ENCODE measurements at regions not wholly inside any gene's neighbourhood (a gene's known extent, or its start where the extent isn't known, plus 50 kb on each side); places are given as distances from the start of the nearest gene placed in this dataset.

- no peak overlapping the region for H3K4me3 Mint-ChIP-seq (ENCODE audit: unreplicated experiment)
- no peaks in the 10 kb centered on the region for H4K20me1 ChIP-seq (ENCODE audit: insufficient read depth, low read length)
- no peak overlapping the region for H3K27ac Mint-ChIP-seq (ENCODE audit: unreplicated experiment)
- H3K79me2 ChIP-seq (ENCODE audit: insufficient read depth, low read length): no peaks in the 10 kb centered on the region
- DNase-seq (ENCODE audit: low read depth) (no peak), FAIRE-seq (no peak)
- H3K27me3 ChIP-seq (ENCODE audit: insufficient read depth, low read length): peaks cover 3% of the 10 kb centered on the region
- H3K27ac ChIP-seq (ENCODE audit: low read depth, low read length): no peak overlapping the region
- H3K27me3 Mint-ChIP-seq (ENCODE audit: low read depth, unreplicated experiment): no peaks in the 10 kb centered on the region
- H2AFZ ChIP-seq (ENCODE audit: low read depth, low read length): no peak overlapping the region
- H3K4me2 ChIP-seq (ENCODE audit: low read length): no peak overlapping the region
- H3K4me1 ChIP-seq (ENCODE audit: insufficient read depth, low read length): no peaks in the 10 kb centered on the region
- no peak overlapping the region for H3K9ac ChIP-seq (ENCODE audit: low read length)
- H3K9me3 Mint-ChIP-seq (ENCODE audit: unreplicated experiment): no peaks in the 10 kb centered on the region
- TF ChIP-seq EZH2 (IDR thresholded peaks at IDR 0.05; ENCODE audit: insufficient read depth, low read length) (no peak), CTCF (IDR thresholded peaks at IDR 0.05; ENCODE audit: insufficient read depth, low read depth, low read length) (no peak)
- H3K36me3 ChIP-seq (ENCODE audit: insufficient read depth, low read length): no peaks in the 10 kb centered on the region
- H3K9me3 ChIP-seq (ENCODE audit: insufficient read depth, low read depth, low read length): no peaks in the 10 kb centered on the region
- no peaks in the 10 kb centered on the region for H3K36me3 Mint-ChIP-seq (ENCODE audit: low read depth, unreplicated experiment)
- peaks cover 12% of the 10 kb centered on the region for H3K4me1 Mint-ChIP-seq (ENCODE audit: low read depth, unreplicated experiment)
- H3K4me3 ChIP-seq (ENCODE audit: insufficient read depth, low read depth, low read length): no peak overlapping the region
Measured at GRCh38 chr4:56244681-56245080, 142.6 kb downstream of the AASDH start.

GRCh38 chr4:56243107-56243506, 144.2 kb downstream of the AASDH start:
- Histone ChIP-seq H3K27ac (ENCODE audit: low read depth, low read length) (no peak overlapping the region), H3K4me3 (ENCODE audit: insufficient read depth, low read depth, low read length) (no peak overlapping the region), H3K4me1 (ENCODE audit: insufficient read depth, low read length) (no peaks in the 10 kb centered on the region), H3K27me3 (ENCODE audit: insufficient read depth, low read length) (peaks cover 3% of the 10 kb centered on the region), H3K9me3 (ENCODE audit: insufficient read depth, low read depth, low read length) (no peaks in the 10 kb centered on the region), H3K9ac (ENCODE audit: low read length) (no peak overlapping the region), H4K20me1 (ENCODE audit: insufficient read depth, low read length) (no peaks in the 10 kb centered on the region), H3K36me3 (ENCODE audit: insufficient read depth, low read length) (no peaks in the 10 kb centered on the region), H3K79me2 (ENCODE audit: insufficient read depth, low read length) (no peaks in the 10 kb centered on the region), H2AFZ (ENCODE audit: low read depth, low read length) (no peak overlapping the region), H3K4me2 (ENCODE audit: low read length) (no peak overlapping the region)
- H3K4me1 Mint-ChIP-seq (ENCODE audit: low read depth, unreplicated experiment): peaks cover 12% of the 10 kb centered on the region
- no peaks in the 10 kb centered on the region for H3K9me3 Mint-ChIP-seq (ENCODE audit: unreplicated experiment)
- no peak overlapping the region for H3K4me3 Mint-ChIP-seq (ENCODE audit: unreplicated experiment)
- no peaks in the 10 kb centered on the region for H3K27me3 Mint-ChIP-seq (ENCODE audit: low read depth, unreplicated experiment)
- DNase-seq (ENCODE audit: low read depth): no peak
- H3K27ac Mint-ChIP-seq (ENCODE audit: unreplicated experiment): no peak overlapping the region
- FAIRE-seq: no peak
- TF ChIP-seq CTCF (IDR thresholded peaks at IDR 0.05; ENCODE audit: insufficient read depth, low read depth, low read length): no peak
- TF ChIP-seq EZH2 (IDR thresholded peaks at IDR 0.05; ENCODE audit: insufficient read depth, low read length): no peak
- H3K36me3 Mint-ChIP-seq (ENCODE audit: low read depth, unreplicated experiment): no peaks in the 10 kb centered on the region

GRCh38 chr4:56241500-56241899, 145.8 kb downstream of the AASDH start:
- Mint-ChIP-seq H3K36me3 (ENCODE audit: low read depth, unreplicated experiment) (no peaks in the 10 kb centered on the region), H3K27ac (ENCODE audit: unreplicated experiment) (no peak overlapping the region)
- H3K27ac ChIP-seq (ENCODE audit: low read depth, low read length): no peak overlapping the region

More at GRCh38 chr4:56241500-56241899, 145.8 kb downstream of the AASDH start:
- H3K9me3 ChIP-seq (ENCODE audit: insufficient read depth, low read depth, low read length): no peaks in the 10 kb centered on the region
- H3K4me1 ChIP-seq (ENCODE audit: insufficient read depth, low read length): no peaks in the 10 kb centered on the region
- no peak overlapping the region for H3K4me2 ChIP-seq (ENCODE audit: low read length)
- H4K20me1 ChIP-seq (ENCODE audit: insufficient read depth, low read length): no peaks in the 10 kb centered on the region
- no peak overlapping the region for H3K9ac ChIP-seq (ENCODE audit: low read length)
- DNase-seq (ENCODE audit: low read depth) (no peak), FAIRE-seq (no peak)
- TF ChIP-seq EZH2 (IDR thresholded peaks at IDR 0.05; ENCODE audit: insufficient read depth, low read length): no peak
- TF ChIP-seq CTCF (IDR thresholded peaks at IDR 0.05; ENCODE audit: insufficient read depth, low read depth, low read length): no peak
- H3K27me3 ChIP-seq (ENCODE audit: insufficient read depth, low read length): peaks cover 3% of the 10 kb centered on the region
- H3K79me2 ChIP-seq (ENCODE audit: insufficient read depth, low read length): no peaks in the 10 kb centered on the region
- no peak overlapping the region for H2AFZ ChIP-seq (ENCODE audit: low read depth, low read length)
- no peaks in the 10 kb centered on the region for H3K36me3 ChIP-seq (ENCODE audit: insufficient read depth, low read length)
- Mint-ChIP-seq H3K4me3 (ENCODE audit: unreplicated experiment) (no peak overlapping the region), H3K9me3 (ENCODE audit: unreplicated experiment) (no peaks in the 10 kb centered on the region), H3K27me3 (ENCODE audit: low read depth, unreplicated experiment) (no peaks in the 10 kb centered on the region), H3K4me1 (ENCODE audit: low read depth, unreplicated experiment) (peaks cover 12% of the 10 kb centered on the region)
- H3K4me3 ChIP-seq (ENCODE audit: insufficient read depth, low read depth, low read length): no peak overlapping the region
